ENCODE measurements at regions not wholly inside any gene's neighbourhood (a gene's known extent, or its start where the extent isn't known, plus 50 kb on each side); places are given as distances from the start of the nearest gene placed in this dataset.

- TF ChIP-seq, protein P1, sequence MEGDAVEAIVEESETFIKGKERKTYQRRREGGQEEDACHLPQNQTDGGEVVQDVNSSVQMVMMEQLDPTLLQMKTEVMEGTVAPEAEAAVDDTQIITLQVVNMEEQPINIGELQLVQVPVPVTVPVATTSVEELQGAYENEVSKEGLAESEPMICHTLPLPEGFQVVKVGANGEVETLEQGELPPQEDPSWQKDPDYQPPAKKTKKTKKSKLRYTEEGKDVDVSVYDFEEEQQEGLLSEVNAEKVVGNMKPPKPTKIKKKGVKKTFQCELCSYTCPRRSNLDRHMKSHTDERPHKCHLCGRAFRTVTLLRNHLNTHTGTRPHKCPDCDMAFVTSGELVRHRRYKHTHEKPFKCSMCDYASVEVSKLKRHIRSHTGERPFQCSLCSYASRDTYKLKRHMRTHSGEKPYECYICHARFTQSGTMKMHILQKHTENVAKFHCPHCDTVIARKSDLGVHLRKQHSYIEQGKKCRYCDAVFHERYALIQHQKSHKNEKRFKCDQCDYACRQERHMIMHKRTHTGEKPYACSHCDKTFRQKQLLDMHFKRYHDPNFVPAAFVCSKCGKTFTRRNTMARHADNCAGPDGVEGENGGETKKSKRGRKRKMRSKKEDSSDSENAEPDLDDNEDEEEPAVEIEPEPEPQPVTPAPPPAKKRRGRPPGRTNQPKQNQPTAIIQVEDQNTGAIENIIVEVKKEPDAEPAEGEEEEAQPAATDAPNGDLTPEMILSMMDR (IDR thresholded peaks at IDR 0.05), result no peak
- TF ChIP-seq EP300 (IDR thresholded peaks at IDR 0.05), result no peak
These were observed 1433.9 kb downstream of the CDY2B start for GRCh38 chrY:16446152-16446551.

Data from suprapubic skin (tissue), 3 donors.